ENCODE measurements at regions not wholly inside any gene's neighbourhood (a gene's known extent, or its start where the extent isn't known, plus 50 kb on each side); places are given as distances from the start of the nearest gene placed in this dataset.

GRCh38 chr7:131786204-131786603 is 229.8 kb upstream of the PODXL start:
- Histone ChIP-seq H3K27ac (no peak overlapping the region), H3K36me3 (no peaks in the 10 kb centered on the region), H3K27me3 (no peaks in the 10 kb centered on the region), H3K4me1 (no peaks in the 10 kb centered on the region), H3K4me3 (no peak overlapping the region), H3K9me3 (no peaks in the 10 kb centered on the region)
- TF ChIP-seq CTCF (IDR thresholded peaks at IDR 0.05) = no peak
- intact Hi-C loops (cut with DNase I) = no loop called here
- no peak for DNase-seq (ENCODE audit: low spot score in 2 of 2)

GRCh38 chr7:131778601-131779000 is 222.2 kb upstream of the PODXL start:
- Histone ChIP-seq H3K36me3 (no peaks in the 10 kb centered on the region), H3K27me3 (no peaks in the 10 kb centered on the region), H3K9me3 (no peaks in the 10 kb centered on the region), H3K4me3 (no peak overlapping the region), H3K27ac (no peak overlapping the region), H3K4me1 (no peaks in the 10 kb centered on the region)
- DNase-seq (ENCODE audit: low spot score in 2 of 2) = no peak
- intact Hi-C loops (cut with DNase I) = no loop called here
- no peak for TF ChIP-seq CTCF (IDR thresholded peaks at IDR 0.05)

DNA sequence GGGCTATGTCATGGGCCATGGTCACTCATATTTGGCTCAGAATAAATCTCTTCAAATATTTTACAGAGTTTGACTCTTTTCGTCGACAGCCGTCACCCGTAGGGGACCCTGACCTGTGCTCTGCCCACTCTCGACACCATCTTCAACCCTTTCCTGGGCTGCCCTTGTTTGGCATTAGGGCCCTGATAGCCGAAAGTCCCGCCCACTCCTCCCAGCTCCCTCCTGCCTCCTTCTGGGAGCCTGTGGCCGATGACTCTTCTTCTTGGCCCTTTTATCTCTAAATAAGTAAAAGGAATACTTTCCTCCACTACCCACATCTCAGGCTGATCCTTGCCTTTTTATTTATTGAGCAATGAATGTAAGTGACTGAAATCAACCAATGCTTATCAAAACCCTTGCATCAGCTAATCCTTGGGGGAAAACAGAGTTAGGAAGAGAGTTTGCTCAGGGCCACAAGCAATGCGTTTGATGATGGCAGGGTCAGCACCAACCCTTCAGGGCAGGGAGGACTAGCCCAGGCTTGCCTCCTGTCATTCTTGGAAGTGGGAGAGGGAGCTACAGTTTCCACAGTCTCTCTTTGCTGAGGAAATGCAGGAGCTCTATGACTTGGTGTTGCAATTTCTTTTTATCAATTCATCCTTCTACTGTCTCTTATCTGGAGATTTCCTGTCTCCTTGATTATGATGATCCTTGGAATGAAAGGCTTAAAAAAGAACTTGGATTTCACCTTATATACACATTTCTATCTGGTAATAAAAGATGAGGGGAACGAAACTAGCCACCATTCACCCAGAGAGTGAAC is 218.2 kb upstream of the PODXL start:
- intact Hi-C loops (cut with DNase I) = no loop called here

DNA sequence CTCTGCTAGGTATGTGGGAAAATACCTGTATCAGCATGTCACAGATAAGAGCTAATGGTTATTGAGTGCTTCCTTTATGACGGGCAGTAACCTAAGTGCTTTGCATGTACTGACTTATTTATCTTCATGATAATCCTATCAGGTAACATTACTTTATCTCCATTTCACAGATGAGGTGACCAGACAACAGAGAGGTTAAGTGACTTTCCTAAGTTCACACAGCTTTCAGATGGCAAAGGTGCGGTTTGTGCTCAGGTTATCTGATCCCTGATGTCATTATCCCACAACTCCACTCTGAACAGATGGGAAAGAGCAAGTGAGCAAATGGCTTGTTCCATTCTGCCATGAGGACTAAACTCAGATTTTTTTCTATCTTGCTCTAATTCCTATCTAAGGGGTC is 217.0 kb upstream of the PODXL start:
- no peaks in the 10 kb centered on the region for H3K4me1 ChIP-seq
- no peak for TF ChIP-seq CTCF (IDR thresholded peaks at IDR 0.05)
- intact Hi-C loops (cut with DNase I) = no loop called here
- H3K4me3 ChIP-seq = no peak overlapping the region
- no peaks in the 10 kb centered on the region for H3K27me3 ChIP-seq
- H3K27ac ChIP-seq = no peak overlapping the region
- H3K36me3 ChIP-seq = no peaks in the 10 kb centered on the region
- no peak for DNase-seq (ENCODE audit: low spot score in 2 of 2)
- H3K9me3 ChIP-seq = no peaks in the 10 kb centered on the region

More for the DNA sequence above, 218.2 kb upstream of the PODXL start:
- H3K4me1 ChIP-seq = no peaks in the 10 kb centered on the region
- H3K4me3 ChIP-seq = no peak overlapping the region
- no peaks in the 10 kb centered on the region for H3K27me3 ChIP-seq
- no peak for DNase-seq (ENCODE audit: low spot score in 2 of 2)
- no peak overlapping the region for H3K27ac ChIP-seq
- H3K9me3 ChIP-seq = no peaks in the 10 kb centered on the region
- no peaks in the 10 kb centered on the region for H3K36me3 ChIP-seq
- no peak for TF ChIP-seq CTCF (IDR thresholded peaks at IDR 0.05)

DNA sequence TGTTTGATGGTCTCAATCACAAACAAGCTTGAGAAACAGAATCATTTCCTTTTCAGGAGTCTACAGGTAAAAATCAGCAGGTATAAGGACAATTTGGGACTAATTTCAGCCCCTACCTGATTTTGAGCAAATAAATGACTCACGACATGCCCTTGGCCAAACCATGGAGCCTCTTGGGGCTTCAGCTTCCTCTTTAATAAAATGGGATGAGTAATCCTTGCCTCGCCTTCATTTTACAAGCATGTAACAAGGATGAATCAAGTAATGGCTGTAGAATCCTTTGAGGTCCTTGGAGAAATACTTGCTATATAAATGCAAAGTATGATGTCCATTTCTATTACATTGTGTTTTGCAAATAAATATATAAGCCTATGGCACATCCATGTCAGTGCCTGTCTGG is 212.8 kb upstream of the PODXL start:
- H3K9me3 ChIP-seq = no peaks in the 10 kb centered on the region
- no peaks in the 10 kb centered on the region for H3K4me1 ChIP-seq
- H3K27ac ChIP-seq = no peak overlapping the region
- H3K4me3 ChIP-seq = no peak overlapping the region
- H3K27me3 ChIP-seq = no peaks in the 10 kb centered on the region
- no peak for TF ChIP-seq CTCF (IDR thresholded peaks at IDR 0.05)
- no peaks in the 10 kb centered on the region for H3K36me3 ChIP-seq
- intact Hi-C loops (cut with DNase I) = no loop called here
- no peak for DNase-seq (ENCODE audit: low spot score in 2 of 2)
